ENCODE measurements at regions not wholly inside any gene's neighbourhood (a gene's known extent, or its start where the extent isn't known, plus 50 kb on each side); places are given as distances from the start of the nearest gene placed in this dataset.
"Not testable (repeated sequence)": the region's sequence is repeated elsewhere in the genome, so short reads cannot be mapped to it uniquely, and the experiment has no call there.

GRCh38 chr10:64973391-64973790 is 1452.2 kb downstream of the REEP3 start:
- no peak for DNase-seq (ENCODE audit: low read depth, low spot score)
- in situ Hi-C loops (cut with HindIII; ENCODE audit: low pct_unique_long_range_greater_than_20kb, low sequenced_read_pairs), result no loop called here

GRCh38 chr10:64976150-64976549 is 1454.9 kb downstream of the REEP3 start:
- in situ Hi-C loops (cut with HindIII; ENCODE audit: low pct_unique_long_range_greater_than_20kb, low sequenced_read_pairs), result no loop called here
- DNase-seq (ENCODE audit: low read depth, low spot score), result no peak

GRCh38 chr10:64977915-64978314 is 1456.7 kb downstream of the REEP3 start:
- peak; percentile 2 for DNase-seq (ENCODE audit: low read depth, low spot score)
- in situ Hi-C loops (cut with HindIII; ENCODE audit: low pct_unique_long_range_greater_than_20kb, low sequenced_read_pairs), result no loop called here

- in situ Hi-C loops (cut with HindIII; ENCODE audit: low pct_unique_long_range_greater_than_20kb, low sequenced_read_pairs), result no loop called here
- no peak for DNase-seq (ENCODE audit: low read depth, low spot score)
These were observed 1475.7 kb downstream of the REEP3 start for GRCh38 chr10:64996886-64997285.

- no peak for DNase-seq (ENCODE audit: low read depth, low spot score)
- in situ Hi-C loops (cut with HindIII; ENCODE audit: low pct_unique_long_range_greater_than_20kb, low sequenced_read_pairs), result no loop called here
These were observed 1489.6 kb downstream of the REEP3 start for GRCh38 chr10:65010845-65011244.

GRCh38 chr10:65017523-65017922 is 1496.3 kb downstream of the REEP3 start:
- in situ Hi-C loops (cut with HindIII; ENCODE audit: low pct_unique_long_range_greater_than_20kb, low sequenced_read_pairs), result no loop called here
- no peak for DNase-seq (ENCODE audit: low read depth, low spot score)

- in situ Hi-C loops (cut with HindIII; ENCODE audit: low pct_unique_long_range_greater_than_20kb, low sequenced_read_pairs), result no loop called here
- DNase-seq (ENCODE audit: low read depth, low spot score), result no peak
These were observed 1503.7 kb downstream of the REEP3 start for GRCh38 chr10:65024886-65025285.

GRCh38 chr10:65030263-65030662 is 1509.1 kb downstream of the REEP3 start:
- DNase-seq (ENCODE audit: low read depth, low spot score), result no peak
- in situ Hi-C loops (cut with HindIII; ENCODE audit: low pct_unique_long_range_greater_than_20kb, low sequenced_read_pairs), result no loop called here

GRCh38 chr10:65032867-65033769 is 1511.9 kb downstream of the REEP3 start:
- no peak for DNase-seq (ENCODE audit: low read depth, low spot score)
- in situ Hi-C loops (cut with HindIII; ENCODE audit: low pct_unique_long_range_greater_than_20kb, low sequenced_read_pairs), result no loop called here

- DNase-seq (ENCODE audit: low read depth, low spot score), result no peak
These were observed 1512.8 kb downstream of the REEP3 start for GRCh38 chr10:65033957-65034356.

GRCh38 chr10:65040796-65041195 is 1519.6 kb downstream of the REEP3 start:
- in situ Hi-C loops (cut with HindIII; ENCODE audit: low pct_unique_long_range_greater_than_20kb, low sequenced_read_pairs), result no loop called here
- no peak for DNase-seq (ENCODE audit: low read depth, low spot score)

More at GRCh38 chr10:65033957-65034356, 1512.8 kb downstream of the REEP3 start:
- in situ Hi-C loops (cut with HindIII; ENCODE audit: low pct_unique_long_range_greater_than_20kb, low sequenced_read_pairs), result no loop called here

GRCh38 chr10:65041307-65041706 is 1520.1 kb downstream of the REEP3 start:
- DNase-seq (ENCODE audit: low read depth, low spot score), result no peak
- in situ Hi-C loops (cut with HindIII; ENCODE audit: low pct_unique_long_range_greater_than_20kb, low sequenced_read_pairs), result no loop called here

- in situ Hi-C loops (cut with HindIII; ENCODE audit: low pct_unique_long_range_greater_than_20kb, low sequenced_read_pairs), result no loop called here
- no peak for DNase-seq (ENCODE audit: low read depth, low spot score)
These were observed 1521.3 kb downstream of the REEP3 start for GRCh38 chr10:65042496-65042895.

GRCh38 chr10:65046831-65047230 is 1525.6 kb downstream of the REEP3 start:
- DNase-seq (ENCODE audit: low read depth, low spot score), result no peak
- in situ Hi-C loops (cut with HindIII; ENCODE audit: low pct_unique_long_range_greater_than_20kb, low sequenced_read_pairs), result no loop called here

GRCh38 chr10:65052111-65052510 is 1530.9 kb downstream of the REEP3 start:
- DNase-seq (ENCODE audit: low read depth, low spot score); in situ Hi-C loops (cut with HindIII; ENCODE audit: low pct_unique_long_range_greater_than_20kb, low sequenced_read_pairs): not testable (repeated sequence)

GRCh38 chr10:65053397-65053796 is 1532.2 kb downstream of the REEP3 start:
- in situ Hi-C loops (cut with HindIII; ENCODE audit: low pct_unique_long_range_greater_than_20kb, low sequenced_read_pairs); DNase-seq (ENCODE audit: low read depth, low spot score): not testable (repeated sequence)

- in situ Hi-C loops (cut with HindIII; ENCODE audit: low pct_unique_long_range_greater_than_20kb, low sequenced_read_pairs), result not testable (repeated sequence)
These were observed 1532.7 kb downstream of the REEP3 start for GRCh38 chr10:65053831-65054351.

GRCh38 chr10:65054701-65055100 is 1533.5 kb downstream of the REEP3 start:
- in situ Hi-C loops (cut with HindIII; ENCODE audit: low pct_unique_long_range_greater_than_20kb, low sequenced_read_pairs), result not testable (repeated sequence)

More at GRCh38 chr10:65053831-65054351, 1532.7 kb downstream of the REEP3 start:
- not testable (repeated sequence) for DNase-seq (ENCODE audit: low read depth, low spot score)

GRCh38 chr10:65065278-65065677 is 1544.1 kb downstream of the REEP3 start:
- DNase-seq (ENCODE audit: low read depth, low spot score), result no peak
- in situ Hi-C loops (cut with HindIII; ENCODE audit: low pct_unique_long_range_greater_than_20kb, low sequenced_read_pairs), result no loop called here

More at GRCh38 chr10:65054701-65055100, 1533.5 kb downstream of the REEP3 start:
- not testable (repeated sequence) for DNase-seq (ENCODE audit: low read depth, low spot score)
